T-helper 2 cell (primary cell): ENCODE measurements at regions not wholly inside any gene's neighbourhood (a gene's known extent, or its start where the extent isn't known, plus 50 kb on each side); places are given as distances from the start of the nearest gene placed in this dataset.

Source experiments
- DNase-seq, 5 experiments: peaks; one replicate each; pipeline versions ENCODE4 v3.0.0 to v3.0.0-alpha.2; 2012 to 2022

DNA sequence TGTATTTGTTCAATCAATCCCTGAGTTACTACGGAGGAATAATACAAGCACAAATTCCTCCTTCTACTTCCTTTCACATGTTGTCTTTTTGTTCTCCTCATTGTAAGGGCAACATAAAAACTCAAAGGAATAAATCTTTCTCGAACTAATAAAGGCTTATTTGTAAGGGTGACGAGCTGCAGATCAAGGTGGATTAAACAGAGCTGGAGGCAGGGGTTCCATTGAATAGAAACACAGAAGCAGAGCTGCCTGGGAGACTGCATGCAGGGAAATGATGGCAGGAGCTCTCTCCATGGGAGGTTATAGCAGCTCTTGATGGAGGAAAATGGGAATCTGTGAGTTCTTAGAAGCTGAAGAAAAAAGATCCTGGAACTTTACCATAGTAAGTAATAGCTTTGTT lies 160.2 kb downstream of the CYYR1 start:
- DNase-seq: no peak

DNA sequence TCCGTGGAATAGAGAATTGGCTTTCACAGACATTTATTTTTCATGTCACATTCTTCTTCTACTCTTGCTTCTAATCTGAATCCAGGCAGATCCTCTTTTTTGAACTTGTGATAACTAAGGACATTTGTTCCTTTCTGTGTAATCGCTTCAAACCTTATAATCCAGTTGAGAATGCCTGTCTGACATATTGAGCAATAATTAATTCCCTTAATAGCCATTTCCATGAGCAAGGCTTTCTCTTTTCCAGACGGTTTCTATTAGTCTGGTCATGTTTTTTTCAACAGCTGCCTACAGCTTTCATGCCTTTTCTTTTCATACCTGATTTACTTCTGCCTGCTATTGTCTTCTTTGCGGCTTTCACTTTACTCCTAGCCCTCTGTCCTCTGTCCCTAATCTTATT lies 163.4 kb downstream of the CYYR1 start:
- no peak for DNase-seq

GRCh38 chr21:26408511-26408910 lies 164.6 kb downstream of the CYYR1 start:
- DNase-seq: no peak

- no peak for DNase-seq
These were observed 166.6 kb downstream of the CYYR1 start for GRCh38 chr21:26406526-26406925.

DNA sequence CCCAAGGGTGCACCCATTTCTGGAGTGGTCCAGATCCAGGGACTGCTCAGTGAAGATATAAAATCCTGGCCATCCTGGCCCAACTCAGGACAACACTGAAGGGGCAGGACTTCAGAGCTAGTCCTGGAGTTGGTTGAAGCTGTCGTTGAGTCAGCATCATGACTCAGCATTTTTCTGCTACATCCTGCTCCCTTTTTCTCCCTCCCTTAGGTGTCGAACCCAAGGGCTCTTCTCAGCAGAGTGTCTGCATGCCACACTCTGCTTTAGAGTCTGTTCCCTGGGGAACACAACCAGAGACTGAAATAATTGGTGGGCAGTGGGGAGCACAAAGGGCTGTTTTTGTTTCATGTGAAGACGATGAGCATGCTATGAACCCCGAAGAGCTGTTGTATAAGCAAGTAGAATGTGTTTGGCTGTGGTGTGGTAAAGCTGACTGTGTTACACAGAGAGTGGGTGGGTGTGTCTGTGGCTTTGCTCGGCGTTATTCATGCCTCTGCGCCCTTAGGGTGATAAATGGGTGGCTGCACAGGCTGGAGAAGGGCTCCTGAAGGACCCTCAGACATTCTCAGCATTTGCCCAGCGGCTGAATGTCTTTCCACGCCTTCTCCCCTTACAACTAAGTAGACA lies 167.2 kb downstream of the CYYR1 start:
- DNase-seq: peak in 1 of 5 experiments; percentile 65

GRCh38 chr21:26405071-26405470 lies 168.0 kb downstream of the CYYR1 start:
- DNase-seq: no peak

- no peak for DNase-seq
These were observed 168.8 kb downstream of the CYYR1 start for GRCh38 chr21:26404288-26404687.

DNA sequence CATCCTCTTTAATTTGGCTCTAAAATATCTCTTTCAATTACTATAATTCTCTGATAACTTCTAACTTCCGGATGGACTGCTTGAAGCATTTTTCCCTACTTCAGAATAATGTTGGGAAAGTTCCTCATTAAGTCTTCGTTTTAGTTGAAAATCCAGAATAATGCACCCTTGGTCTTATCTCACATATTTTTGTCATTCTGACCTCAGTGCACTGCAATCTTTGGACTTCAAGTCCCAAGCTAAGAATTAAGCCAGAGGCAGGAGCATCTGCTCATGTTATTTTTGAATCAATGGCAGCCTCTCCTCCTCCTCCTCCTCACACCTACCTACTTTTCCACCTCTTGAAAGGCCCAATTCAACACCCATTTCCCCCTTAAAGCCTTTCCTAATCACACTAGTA lies 169.8 kb downstream of the CYYR1 start:
- no peak for DNase-seq

DNA sequence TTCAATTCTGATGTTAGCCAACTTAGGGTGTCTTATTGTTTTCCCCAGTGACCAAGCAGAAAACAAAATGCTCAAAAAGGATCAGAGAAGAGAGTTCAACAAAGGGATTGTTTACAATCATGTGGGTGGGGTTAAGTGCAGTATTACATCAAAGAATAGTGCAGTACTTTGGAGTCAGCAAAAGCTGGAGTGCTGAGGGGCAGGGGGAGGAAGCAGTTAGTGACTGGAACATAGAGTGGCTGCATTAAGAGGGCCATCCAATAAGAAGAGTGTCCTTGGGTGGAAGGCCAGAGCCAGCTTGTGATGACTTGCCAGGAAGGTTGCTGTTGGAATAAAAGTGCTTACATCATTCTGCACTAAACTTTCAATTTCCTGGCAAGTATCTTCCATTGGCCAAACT lies 175.5 kb downstream of the CYYR1 start:
- no peak for DNase-seq

- DNase-seq: no peak
These were observed 178.7 kb downstream of the CYYR1 start for GRCh38 chr21:26394341-26394740.

GRCh38 chr21:26391166-26391565 lies 181.9 kb downstream of the CYYR1 start:
- no peak for DNase-seq

GRCh38 chr21:26389971-26390641 lies 183.0 kb downstream of the CYYR1 start:
- no peak for DNase-seq

DNA sequence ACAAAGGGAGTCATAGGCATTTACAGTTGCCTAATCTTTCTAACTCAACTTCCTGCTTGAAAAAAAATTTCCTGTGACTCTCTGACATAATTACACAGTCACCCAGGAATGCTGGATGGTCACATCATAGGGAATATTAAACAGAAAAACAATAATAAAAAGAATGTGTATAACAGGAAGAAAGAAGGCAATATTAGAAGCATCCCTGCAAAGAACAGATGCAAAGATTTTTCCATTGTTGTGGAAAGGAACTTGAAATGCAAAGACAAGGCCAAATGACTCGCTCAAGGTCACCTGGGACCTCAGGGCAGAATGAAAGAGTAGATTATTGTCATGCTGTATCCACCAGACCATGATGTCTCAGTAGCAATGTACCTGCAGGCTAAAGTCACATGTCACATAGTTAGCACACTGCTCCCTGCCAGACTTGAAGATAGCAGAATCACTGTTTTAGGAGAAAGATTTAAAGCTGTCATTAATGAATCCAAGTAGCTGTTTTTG lies 184.3 kb downstream of the CYYR1 start:
- no peak for DNase-seq

DNA sequence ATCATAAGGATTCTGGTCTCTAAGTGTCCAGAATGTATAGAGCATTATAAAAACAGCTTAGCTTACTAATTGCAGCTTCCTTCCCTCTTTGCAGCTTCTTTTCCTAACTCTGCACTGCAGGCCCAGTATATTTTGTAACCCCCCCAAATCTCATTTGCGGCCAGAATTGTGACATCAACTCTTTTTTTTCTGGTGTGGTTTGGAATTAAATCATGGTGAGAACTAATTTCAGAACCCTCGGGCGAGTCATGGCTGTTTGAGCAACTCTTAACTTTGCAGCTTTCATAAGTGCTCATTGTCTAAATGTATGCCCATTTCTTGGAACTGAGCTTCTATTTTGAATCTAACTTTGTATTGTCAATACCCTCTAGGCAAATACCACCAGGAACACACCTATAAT lies 187.4 kb downstream of the CYYR1 start:
- no peak for DNase-seq

GRCh38 chr21:26379561-26379960 lies 193.5 kb downstream of the CYYR1 start:
- no peak for DNase-seq

DNA sequence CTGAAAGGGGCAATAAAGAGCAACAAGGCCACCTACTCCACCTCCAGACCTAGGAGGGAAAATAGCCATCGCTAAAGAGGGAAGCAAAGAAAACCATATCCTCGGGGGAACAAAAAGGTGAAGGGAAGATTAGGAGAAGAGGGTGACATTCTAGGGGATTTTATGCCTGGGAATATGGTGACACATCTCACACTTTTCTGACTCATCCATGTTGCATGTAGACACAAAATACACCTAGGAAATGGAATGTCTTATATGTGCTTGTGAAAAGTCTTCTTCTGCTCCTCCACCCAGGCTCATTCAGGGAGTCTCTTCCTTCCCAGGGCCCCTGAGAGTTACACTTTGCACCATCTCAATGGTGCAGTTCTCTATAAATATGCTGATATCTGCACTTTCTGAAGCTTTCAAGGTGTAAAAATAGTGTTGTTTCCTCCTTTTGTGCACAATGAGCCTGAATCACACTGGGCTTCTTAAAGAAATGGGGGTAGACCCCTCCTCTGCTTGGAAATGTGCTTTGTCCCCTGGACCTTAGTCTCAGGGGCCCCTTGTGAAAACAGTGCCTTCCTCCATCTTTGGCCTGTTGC lies 195.9 kb downstream of the CYYR1 start:
- DNase-seq: no peak

GRCh38 chr21:26374817-26375216 lies 198.3 kb downstream of the CYYR1 start:
- DNase-seq: no peak

DNA sequence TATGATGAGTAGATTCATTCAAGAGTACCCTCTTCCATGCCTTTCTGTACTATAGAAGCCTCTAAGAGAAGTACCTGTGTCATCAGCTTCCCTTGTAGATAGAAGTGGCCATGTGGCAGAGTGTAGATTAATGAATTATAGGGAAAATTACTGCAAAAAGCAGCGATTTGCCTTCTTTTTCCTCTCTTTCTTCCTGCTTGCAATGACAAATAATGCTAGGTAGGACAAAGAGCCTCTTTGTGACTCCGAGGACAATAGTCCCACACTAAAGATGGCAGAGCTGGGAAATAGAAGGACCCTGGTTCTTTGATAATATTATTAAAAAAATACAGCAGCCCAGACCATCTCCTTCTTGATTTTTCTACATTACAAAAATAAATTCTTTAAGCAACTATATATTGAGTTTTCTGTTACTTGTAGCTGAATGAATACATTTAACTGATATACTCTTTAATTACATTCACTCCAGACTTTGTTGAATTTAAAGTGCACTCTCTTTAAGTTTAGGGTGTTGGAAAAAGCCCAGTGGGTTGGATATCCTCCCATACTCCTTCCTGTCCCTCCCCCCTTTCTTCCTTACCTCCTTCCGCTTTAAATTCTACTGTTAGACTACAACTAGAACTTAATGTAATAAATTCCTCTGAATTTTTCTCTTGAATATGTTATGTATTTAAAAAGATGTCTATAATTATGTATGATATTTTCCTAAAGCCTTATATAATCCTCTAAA lies 198.2 kb upstream of the APP start:
- DNase-seq: no peak

- DNase-seq: no peak
These were observed 196.2 kb upstream of the APP start for GRCh38 chr21:26366781-26367180.

- no peak for DNase-seq
These were observed 195.3 kb upstream of the APP start for GRCh38 chr21:26365849-26366248.

GRCh38 chr21:26351661-26352060 lies 181.1 kb upstream of the APP start:
- DNase-seq: no peak

DNA sequence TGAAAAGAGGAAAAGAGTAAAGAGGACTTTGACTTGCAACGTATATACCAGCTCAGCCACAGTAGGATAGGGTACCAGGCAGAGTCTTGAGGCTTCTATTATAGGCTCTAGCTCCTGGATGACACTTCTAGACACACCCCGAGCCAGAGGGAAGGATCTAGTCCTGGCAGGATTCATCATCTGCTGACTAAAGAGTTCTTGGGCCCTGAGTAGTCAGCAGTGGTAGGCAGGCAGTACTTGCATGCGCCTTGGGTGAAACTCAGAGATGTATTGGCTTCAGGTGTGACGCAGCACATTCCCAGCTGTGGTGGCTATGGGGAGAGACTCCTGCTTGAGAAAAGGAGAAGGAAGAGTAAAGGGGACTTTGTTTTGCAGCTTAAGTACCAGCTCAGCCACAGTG lies 162.3 kb upstream of the APP start:
- DNase-seq: no peak

- DNase-seq: no peak
These were observed 160.8 kb upstream of the APP start for GRCh38 chr21:26331205-26331980.
